ENCODE measurements at regions not wholly inside any gene's neighbourhood (a gene's known extent, or its start where the extent isn't known, plus 50 kb on each side); places are given as distances from the start of the nearest gene placed in this dataset.

- TF ChIP-seq, protein P1, sequence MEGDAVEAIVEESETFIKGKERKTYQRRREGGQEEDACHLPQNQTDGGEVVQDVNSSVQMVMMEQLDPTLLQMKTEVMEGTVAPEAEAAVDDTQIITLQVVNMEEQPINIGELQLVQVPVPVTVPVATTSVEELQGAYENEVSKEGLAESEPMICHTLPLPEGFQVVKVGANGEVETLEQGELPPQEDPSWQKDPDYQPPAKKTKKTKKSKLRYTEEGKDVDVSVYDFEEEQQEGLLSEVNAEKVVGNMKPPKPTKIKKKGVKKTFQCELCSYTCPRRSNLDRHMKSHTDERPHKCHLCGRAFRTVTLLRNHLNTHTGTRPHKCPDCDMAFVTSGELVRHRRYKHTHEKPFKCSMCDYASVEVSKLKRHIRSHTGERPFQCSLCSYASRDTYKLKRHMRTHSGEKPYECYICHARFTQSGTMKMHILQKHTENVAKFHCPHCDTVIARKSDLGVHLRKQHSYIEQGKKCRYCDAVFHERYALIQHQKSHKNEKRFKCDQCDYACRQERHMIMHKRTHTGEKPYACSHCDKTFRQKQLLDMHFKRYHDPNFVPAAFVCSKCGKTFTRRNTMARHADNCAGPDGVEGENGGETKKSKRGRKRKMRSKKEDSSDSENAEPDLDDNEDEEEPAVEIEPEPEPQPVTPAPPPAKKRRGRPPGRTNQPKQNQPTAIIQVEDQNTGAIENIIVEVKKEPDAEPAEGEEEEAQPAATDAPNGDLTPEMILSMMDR (IDR thresholded peaks at IDR 0.05 in 2 of 3, conservative IDR thresholded peaks at IDR 0.05 in 1 of 3; ENCODE audit: borderline replicate concordance in 1 of 3, insufficient read depth in 1 of 3, low read depth in 2 of 3, low read length in 2 of 3), result no peak
- TF ChIP-seq POLR2A (IDR thresholded peaks at IDR 0.05; ENCODE audit: borderline replicate concordance, extremely low read depth, insufficient read depth, insufficient read length) (no peak), EZH2 (IDR thresholded peaks at IDR 0.05) (no peak), ZNF274 (IDR thresholded peaks at IDR 0.05; ENCODE audit: low read depth, low read length) (no peak)
- TF ChIP-seq, protein P2, sequence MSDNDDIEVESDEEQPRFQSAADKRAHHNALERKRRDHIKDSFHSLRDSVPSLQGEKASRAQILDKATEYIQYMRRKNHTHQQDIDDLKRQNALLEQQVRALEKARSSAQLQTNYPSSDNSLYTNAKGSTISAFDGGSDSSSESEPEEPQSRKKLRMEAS (IDR thresholded peaks at IDR 0.05), result no peak
These were observed 107.5 kb upstream of the SYT10 start for GRCh38 chr12:33547084-33547483.

Measured in HCT116 (cell line).